Endothelial cell of umbilical vein (primary cell): ENCODE measurements at regions not wholly inside any gene's neighbourhood (a gene's known extent, or its start where the extent isn't known, plus 50 kb on each side); places are given as distances from the start of the nearest gene placed in this dataset.

Experiments
- BruUV-seq: library from RNA; stranded (reverse); fragments of 400-500 nt; replicated peaks from 2 replicates; lab custom pipeline; 2021; lab: Mats Ljungman, UMichigan
- CTCF ChIA-PET: fragments of 300-600, 350-600 bp; sonication (Branson Sonifier 250); formaldehyde crosslinking; loops from one replicate; lab custom pipeline; 2021; ENCODE audit warnings: antibody characterized with exemption, inconsistent platforms; lab: Charles Lee
- POLR2A ChIA-PET: fragments of 300-600, 350-600 bp; sonication (Branson Sonifier 250); formaldehyde crosslinking; loops from one replicate; lab custom pipeline; 2021; ENCODE audit warnings: antibody characterized with exemption, inconsistent platforms; lab: Charles Lee
- DNase-seq: peaks from one replicate; pipeline ENCODE4 v3.0.0-alpha.2; 2011; ENCODE audit warnings: low read depth, low spot score
- FAIRE-seq: peaks from 2 replicates; lab custom pipeline; 2011; peaks lifted over from hg19 to GRCh38; lab: Jason Lieb, UNC
- H2AFZ ChIP-seq: 2 replicates; pipeline ENCODE4 v1.6.0; 2012; ENCODE audit warnings: low read depth, low read length, control low read depth, inconsistent platforms
- H3K27ac ChIP-seq: 2 replicates; pipeline ENCODE4 v1.5.1; 2011; ENCODE audit warnings: low read depth, mild to moderate bottlenecking, control low read depth, low read length, moderate library complexity; ENCODE audit not compliant: insufficient read depth
- H3K27me3 ChIP-seq, 2 experiments: 2 replicates each; pipeline versions ENCODE4 v1.6.0 to v1.6.1; 2011; ENCODE audit warnings: low read length in 2 of 2, mixed read lengths in 1 of 2; ENCODE audit not compliant: control insufficient read depth in 2 of 2, insufficient read depth in 2 of 2
- H3K36me3 ChIP-seq, 2 experiments: 2 replicates in 1 of 2; 3 replicates in 1 of 2; pipeline ENCODE4 v1.5.1; 2011; ENCODE audit warnings: low read length in 2 of 2, mild to moderate bottlenecking in 1 of 2, moderate library complexity in 1 of 2; ENCODE audit not compliant: control insufficient read depth in 2 of 2, insufficient read depth in 2 of 2; ENCODE audit errors: extremely low read depth in 1 of 2
- H3K4me1 ChIP-seq: 3 replicates; pipeline ENCODE4 v1.5.1; 2011; ENCODE audit warnings: mild to moderate bottlenecking, low read length; ENCODE audit not compliant: control insufficient read depth, insufficient read depth; ENCODE audit errors: extremely low read depth
- H3K4me2 ChIP-seq: 2 replicates; pipeline ENCODE4 v1.6.1; 2011; ENCODE audit warnings: low read length, control low read depth, mixed read lengths; ENCODE audit not compliant: insufficient read depth
- H3K4me3 ChIP-seq, 3 experiments: fragments of 200-600 bp in 1 of 3; sonication (generic), shearing (Covaris generic) in 1 of 3; replicated peaks in 1 of 3; 2 replicates each; pipeline ENCODE4 v1.5.1; 2011 to 2016; ENCODE audit warnings: control low read depth in 3 of 3, low read length in 3 of 3, mild to moderate bottlenecking in 2 of 3, inconsistent platforms in 1 of 3, low read depth in 1 of 3, moderate library complexity in 1 of 3; ENCODE audit not compliant: insufficient read depth in 1 of 3
- H3K79me2 ChIP-seq: 2 replicates; pipeline ENCODE4 v1.6.0; 2012; ENCODE audit warnings: low read length, inconsistent platforms; ENCODE audit not compliant: control insufficient read depth, insufficient read depth
- H3K9ac ChIP-seq: replicated peaks from 2 replicates; pipeline ENCODE3; 2011; ENCODE audit warnings: low read length, control low read depth; ENCODE audit not compliant: insufficient read depth; ENCODE audit errors: extremely low read depth
- H3K9me1 ChIP-seq: replicated peaks from 3 replicates; pipeline ENCODE4 v1.6.0; 2011; ENCODE audit warnings: mild to moderate bottlenecking, low read length; ENCODE audit not compliant: control insufficient read depth, insufficient read depth; ENCODE audit errors: extremely low read depth
- H3K9me3 ChIP-seq: replicated peaks from 2 replicates; pipeline ENCODE4 v1.5.1; 2012; ENCODE audit warnings: low read length, inconsistent platforms; ENCODE audit not compliant: control insufficient read depth, insufficient read depth
- H4K20me1 ChIP-seq: replicated peaks from 2 replicates; pipeline ENCODE3; 2011; ENCODE audit warnings: mild to moderate bottlenecking, low read length; ENCODE audit not compliant: control insufficient read depth, insufficient read depth; ENCODE audit errors: extremely low read depth
- EZH2 ChIP-seq: IDR thresholded peaks from 2 replicates; pipeline ENCODE4 v1.6.1; 2012; ENCODE audit warnings: borderline replicate concordance, low read depth, mild to moderate bottlenecking, moderate library complexity, low read length, inconsistent platforms; ENCODE audit not compliant: severe bottlenecking
- FOS ChIP-seq: IDR thresholded peaks from 2 replicates; pipeline ENCODE4 v1.6.1; 2011; ENCODE audit warnings: mild to moderate bottlenecking, low read length, moderate library complexity, borderline replicate concordance; ENCODE audit not compliant: insufficient read depth
- GATA2 ChIP-seq: IDR thresholded peaks from 2 replicates; pipeline ENCODE4 v1.7.0; 2011; ENCODE audit warnings: low read depth, mild to moderate bottlenecking, moderate library complexity, mixed read lengths, low read length; ENCODE audit not compliant: insufficient read length, insufficient read depth
- JUN ChIP-seq: IDR thresholded peaks from 2 replicates; pipeline ENCODE4 v1.6.1; 2011; ENCODE audit warnings: borderline replicate concordance, low read depth; ENCODE audit not compliant: insufficient read length, insufficient read depth
- MYC ChIP-seq: IDR thresholded peaks from one replicate; pipeline ENCODE4 v1.6.1; 2011; ENCODE audit warnings: mild to moderate bottlenecking, low read depth, low read length
- POLR2A ChIP-seq: IDR thresholded peaks from 2 replicates; pipeline ENCODE4 v1.6.1; 2012; ENCODE audit warnings: low read depth, mild to moderate bottlenecking, control low read depth, low read length
- POLR2AphosphoS5 ChIP-seq: IDR thresholded peaks from 2 replicates; pipeline ENCODE4 v1.6.1; 2012; ENCODE audit warnings: low read depth, mild to moderate bottlenecking, control low read depth, low read length, moderate library complexity; ENCODE audit not compliant: insufficient read depth
- dilution Hi-C: fragments of 300-500 bp; cut with MboI; formaldehyde crosslinking; loops from one replicate; pipeline ENCODE4 v1.15.0; 2019; ENCODE audit warnings: low sequenced_read_pairs; ENCODE audit not compliant: extremely low pct_ligation_motif_present
- intact Hi-C: fragments of 100-400 bp; cut with micrococcal nuclease; formaldehyde crosslinking; loops from one replicate; pipeline ENCODE4 v1.10.0; 2022
- TF ChIP-seq, protein P1 (sequence below): IDR thresholded peaks from 2 replicates; pipeline ENCODE4 v1.6.1; 2011; ENCODE audit not compliant: insufficient read depth, insufficient read length
- TF ChIP-seq, protein P2 (sequence below), 2 donors: IDR thresholded peaks; 1 replicate in 1 of 2; 2 replicates in 1 of 2; pipeline ENCODE4 v1.5.1; 2011; ENCODE audit warnings: low read length in 2 of 2, mild to moderate bottlenecking in 2 of 2, moderate library complexity in 2 of 2, control low read depth in 1 of 2, inconsistent platforms in 1 of 2, low read depth in 1 of 2; ENCODE audit not compliant: insufficient read depth in 1 of 2; ENCODE audit errors: extremely low read depth in 1 of 2

DNA sequence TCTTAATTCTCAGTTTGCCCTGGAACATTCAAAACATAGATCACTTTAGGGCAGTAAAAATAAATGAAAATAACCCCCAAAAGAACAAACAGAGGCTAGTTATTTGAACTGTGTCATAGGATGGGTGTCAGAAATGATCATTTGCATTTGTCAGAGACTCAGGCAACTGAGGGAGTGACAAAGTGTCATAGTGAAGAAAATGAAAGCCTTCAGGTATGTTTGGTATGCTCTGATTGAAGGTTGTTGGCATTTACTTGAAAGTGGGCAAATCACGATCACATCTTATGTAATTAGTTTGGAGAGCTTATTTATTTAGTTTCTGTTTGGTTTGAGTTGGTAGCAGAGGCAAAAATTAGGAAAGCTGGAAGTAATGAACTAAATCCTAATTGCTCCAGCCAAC lies 880.9 kb downstream of the ANKRD7 start:
- no peaks in the 10 kb centered on the region for H3K9me3 ChIP-seq
- H3K27me3 ChIP-seq: no peaks in the 10 kb centered on the region
- FAIRE-seq (no peak), DNase-seq (no peak)
- POLR2A ChIA-PET: no interaction called here
- H3K9me1 ChIP-seq: no peaks in the 10 kb centered on the region
- H3K4me1 ChIP-seq: no peaks in the 10 kb centered on the region
- no peak overlapping the region for H2AFZ ChIP-seq
- no peak overlapping the region for H3K4me2 ChIP-seq
- no peaks in the 10 kb centered on the region for H3K79me2 ChIP-seq
- H3K9ac ChIP-seq: no peak overlapping the region
- no peak overlapping the region for H3K27ac ChIP-seq
- H4K20me1 ChIP-seq: no peaks in the 10 kb centered on the region
- CTCF ChIA-PET: no interaction called here
- BruUV-seq: no TSS peak
- intact Hi-C loops (no loop called here), dilution Hi-C loops (no loop called here)
- H3K4me3 ChIP-seq: no peak overlapping the region
- no peak for TF ChIP-seq EZH2
- TF ChIP-seq POLR2A: no peak
- no peak for TF ChIP-seq MYC
- TF ChIP-seq, protein P1, sequence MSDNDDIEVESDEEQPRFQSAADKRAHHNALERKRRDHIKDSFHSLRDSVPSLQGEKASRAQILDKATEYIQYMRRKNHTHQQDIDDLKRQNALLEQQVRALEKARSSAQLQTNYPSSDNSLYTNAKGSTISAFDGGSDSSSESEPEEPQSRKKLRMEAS: no peak
- no peak for TF ChIP-seq FOS
- TF ChIP-seq GATA2: no peak
- TF ChIP-seq, protein P2, sequence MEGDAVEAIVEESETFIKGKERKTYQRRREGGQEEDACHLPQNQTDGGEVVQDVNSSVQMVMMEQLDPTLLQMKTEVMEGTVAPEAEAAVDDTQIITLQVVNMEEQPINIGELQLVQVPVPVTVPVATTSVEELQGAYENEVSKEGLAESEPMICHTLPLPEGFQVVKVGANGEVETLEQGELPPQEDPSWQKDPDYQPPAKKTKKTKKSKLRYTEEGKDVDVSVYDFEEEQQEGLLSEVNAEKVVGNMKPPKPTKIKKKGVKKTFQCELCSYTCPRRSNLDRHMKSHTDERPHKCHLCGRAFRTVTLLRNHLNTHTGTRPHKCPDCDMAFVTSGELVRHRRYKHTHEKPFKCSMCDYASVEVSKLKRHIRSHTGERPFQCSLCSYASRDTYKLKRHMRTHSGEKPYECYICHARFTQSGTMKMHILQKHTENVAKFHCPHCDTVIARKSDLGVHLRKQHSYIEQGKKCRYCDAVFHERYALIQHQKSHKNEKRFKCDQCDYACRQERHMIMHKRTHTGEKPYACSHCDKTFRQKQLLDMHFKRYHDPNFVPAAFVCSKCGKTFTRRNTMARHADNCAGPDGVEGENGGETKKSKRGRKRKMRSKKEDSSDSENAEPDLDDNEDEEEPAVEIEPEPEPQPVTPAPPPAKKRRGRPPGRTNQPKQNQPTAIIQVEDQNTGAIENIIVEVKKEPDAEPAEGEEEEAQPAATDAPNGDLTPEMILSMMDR (IDR thresholded peaks at IDR 0.05; ENCODE audit: extremely low read depth in 1 of 2, insufficient read depth in 1 of 2, low read depth in 1 of 2, low read length in 2 of 2): no peak
- TF ChIP-seq JUN: no peak
- TF ChIP-seq POLR2AphosphoS5: no peak
- no peaks in the 10 kb centered on the region for H3K36me3 ChIP-seq
